ENCODE measurements at regions not wholly inside any gene's neighbourhood (a gene's known extent, or its start where the extent isn't known, plus 50 kb on each side); places are given as distances from the start of the nearest gene placed in this dataset.

- DNase-seq (ENCODE audit: extremely low read depth, low read depth), result no peak
These were observed 185.8 kb downstream of the PCSK1 start for GRCh38 chr5:96247097-96247701.

DNA sequence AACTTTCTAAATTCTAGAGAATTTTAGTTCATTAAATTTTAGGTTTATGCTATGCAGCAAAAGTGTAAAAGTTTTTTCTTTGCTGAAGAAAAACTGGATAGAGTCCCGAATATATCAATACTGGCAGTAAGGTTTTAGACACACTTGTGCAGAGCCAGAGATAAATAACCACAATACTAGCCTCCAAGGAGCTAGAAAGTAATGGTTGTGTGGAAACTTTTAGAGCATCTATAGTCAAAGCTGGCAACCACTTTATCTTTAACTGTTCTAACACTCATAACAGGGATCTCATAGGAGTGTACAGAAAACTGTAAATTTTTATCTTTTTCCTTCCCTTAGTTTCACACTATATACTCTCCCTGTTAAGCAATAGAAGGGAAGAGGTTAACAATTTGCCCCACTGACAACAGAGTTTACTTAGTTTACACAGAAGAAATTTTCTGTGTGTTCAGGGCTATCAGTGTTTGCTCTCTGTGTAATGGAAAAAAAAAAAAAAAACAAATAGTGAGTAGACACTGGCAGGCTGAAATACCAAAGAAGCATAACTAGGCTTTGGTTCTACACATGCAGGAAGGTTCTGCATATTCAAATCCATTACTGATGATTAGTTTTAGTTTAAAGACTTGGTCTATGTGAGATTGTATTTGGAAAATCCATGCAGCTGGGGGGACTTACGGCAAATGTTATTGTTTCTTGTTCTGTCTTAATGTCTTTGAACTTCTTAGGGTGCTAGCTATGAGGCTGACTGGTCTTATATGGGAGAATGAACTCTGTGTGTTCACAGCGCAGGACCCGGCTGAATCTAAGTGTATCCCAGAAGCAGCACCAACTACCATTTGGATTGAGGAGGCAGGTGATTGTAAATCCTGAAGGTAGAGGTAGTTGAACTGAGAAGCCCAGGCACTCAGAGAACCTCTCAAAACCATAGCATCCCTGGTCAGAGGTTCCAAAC is 187.6 kb downstream of the PCSK1 start:
- no peak for DNase-seq (ENCODE audit: extremely low read depth, low read depth)

DNA sequence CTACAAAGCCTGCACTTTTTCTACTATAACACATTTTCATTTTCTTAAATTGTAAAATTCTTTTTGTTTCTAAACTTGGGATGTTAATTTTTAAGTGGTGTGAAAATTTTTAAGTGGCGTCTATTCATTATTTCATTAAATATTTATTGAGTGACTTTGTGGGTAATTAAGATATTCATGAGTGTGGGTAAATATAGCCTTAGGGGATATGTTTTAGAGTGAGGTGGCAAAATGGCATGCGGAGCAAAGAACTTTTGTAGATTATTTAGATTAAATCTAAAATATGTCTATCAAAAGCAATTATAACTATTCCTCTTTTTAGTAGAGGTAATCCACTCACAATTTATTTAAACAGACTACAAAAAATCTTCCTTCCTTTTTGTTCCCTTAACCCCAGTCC is 188.4 kb downstream of the PCSK1 start:
- DNase-seq (ENCODE audit: extremely low read depth, low read depth), result no peak

- DNase-seq (ENCODE audit: extremely low read depth, low read depth), result no peak
These were observed 189.2 kb downstream of the PCSK1 start for GRCh38 chr5:96243862-96244261.

DNA sequence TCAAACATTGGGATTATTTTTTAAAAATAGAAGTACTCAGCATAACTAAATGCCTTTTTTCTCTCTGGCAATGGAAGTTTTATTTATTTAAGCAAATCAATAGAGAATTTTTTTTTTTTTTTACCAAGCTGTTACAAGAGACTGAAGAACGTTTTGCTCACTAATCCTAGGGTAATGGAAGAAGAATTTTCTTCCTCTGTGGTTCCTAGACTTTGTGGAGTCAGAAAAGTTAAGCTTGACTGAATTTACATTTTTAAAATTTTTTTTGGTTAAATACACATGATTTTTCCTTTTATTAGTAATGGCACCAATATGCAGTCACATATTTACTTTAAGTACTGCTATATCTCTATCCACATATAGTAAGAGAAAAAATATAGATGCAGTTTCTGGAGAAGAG is 189.8 kb downstream of the PCSK1 start:
- no peak for DNase-seq (ENCODE audit: extremely low read depth, low read depth)

DNA sequence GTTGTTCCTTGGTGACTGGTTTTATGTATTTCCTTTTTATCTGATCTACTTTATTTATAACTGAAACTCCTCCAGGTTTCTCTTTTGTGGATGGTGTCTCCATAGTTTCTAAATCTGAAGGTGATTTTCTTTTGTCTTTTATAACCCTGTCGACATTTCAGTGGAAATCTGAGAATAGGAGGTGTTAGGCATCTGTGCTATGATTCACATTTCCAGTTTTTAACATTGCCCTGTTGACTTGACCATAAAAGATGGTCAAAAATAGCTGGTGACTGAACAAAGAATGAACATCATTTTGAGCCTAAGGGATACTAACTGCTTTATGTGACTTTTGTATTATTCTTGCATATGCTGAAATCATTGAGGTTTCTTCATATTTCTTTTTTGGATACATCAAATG is 190.5 kb downstream of the PCSK1 start:
- no peak for DNase-seq (ENCODE audit: extremely low read depth, low read depth)

- DNase-seq (ENCODE audit: extremely low read depth, low read depth), result no peak
These were observed 196.2 kb downstream of the PCSK1 start for GRCh38 chr5:96236831-96237230.

DNA sequence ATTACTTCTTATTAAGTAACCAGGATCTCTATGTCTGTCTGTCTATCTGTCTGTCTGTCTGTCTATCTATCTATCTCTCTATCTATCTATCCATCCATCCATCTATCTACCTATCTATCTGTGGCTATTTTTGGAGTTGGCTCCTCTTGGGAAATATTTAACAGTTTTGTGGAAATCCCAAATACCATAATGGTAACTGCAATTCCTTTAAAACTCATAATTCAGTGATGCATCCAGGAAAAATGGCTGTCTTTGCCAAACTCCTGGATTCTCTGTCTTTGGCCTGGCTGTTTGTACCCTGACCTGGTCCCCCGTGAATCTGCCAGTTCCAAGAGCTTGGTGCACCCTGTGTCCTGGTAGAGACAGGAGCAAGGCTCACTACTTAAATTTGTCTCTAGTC is 197.0 kb downstream of the PCSK1 start:
- DNase-seq (ENCODE audit: extremely low read depth, low read depth), result no peak

DNA sequence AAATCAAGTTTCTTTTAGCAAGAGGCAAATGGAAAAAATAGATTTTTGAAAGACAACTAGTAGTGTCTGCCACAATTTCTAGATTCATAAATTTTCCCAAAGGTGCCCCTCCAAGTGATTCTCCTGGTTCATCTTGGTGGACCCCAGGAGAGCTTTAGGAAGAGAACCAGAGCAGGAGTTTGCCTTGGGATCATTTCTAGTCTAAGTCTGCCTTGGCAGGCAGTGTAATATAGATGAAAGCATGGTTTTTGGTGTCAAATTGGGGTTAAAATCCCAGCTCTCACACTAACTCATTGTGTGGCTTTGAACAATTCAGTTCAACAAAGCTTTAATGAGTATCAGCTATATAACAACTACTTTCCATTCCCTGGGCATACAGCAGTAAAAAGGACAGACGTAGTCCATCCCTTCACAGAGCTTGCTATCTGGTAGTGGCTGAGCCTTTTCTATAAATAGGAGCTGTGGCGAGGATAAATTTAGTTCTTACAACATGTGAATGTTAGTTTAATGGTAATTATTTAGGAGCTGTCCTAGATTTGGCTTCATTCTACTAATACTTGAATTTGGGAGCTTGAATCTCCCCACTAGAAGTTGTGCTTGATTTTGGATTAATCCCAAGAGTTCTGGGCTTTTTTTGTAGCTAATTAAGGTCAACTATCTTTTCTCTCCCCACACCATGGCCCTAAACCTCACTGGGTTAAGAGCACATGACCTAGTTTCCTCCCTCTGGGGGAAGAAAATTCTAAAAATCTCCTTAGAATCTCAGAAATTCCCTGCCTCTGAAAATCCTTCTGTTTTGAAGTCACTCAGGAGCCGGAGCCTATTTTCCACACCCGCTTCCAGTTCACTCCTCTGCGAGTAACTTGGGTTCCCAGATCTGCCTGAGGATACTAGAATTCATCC is 197.8 kb downstream of the PCSK1 start:
- DNase-seq (ENCODE audit: extremely low read depth, low read depth), result no peak

DNA sequence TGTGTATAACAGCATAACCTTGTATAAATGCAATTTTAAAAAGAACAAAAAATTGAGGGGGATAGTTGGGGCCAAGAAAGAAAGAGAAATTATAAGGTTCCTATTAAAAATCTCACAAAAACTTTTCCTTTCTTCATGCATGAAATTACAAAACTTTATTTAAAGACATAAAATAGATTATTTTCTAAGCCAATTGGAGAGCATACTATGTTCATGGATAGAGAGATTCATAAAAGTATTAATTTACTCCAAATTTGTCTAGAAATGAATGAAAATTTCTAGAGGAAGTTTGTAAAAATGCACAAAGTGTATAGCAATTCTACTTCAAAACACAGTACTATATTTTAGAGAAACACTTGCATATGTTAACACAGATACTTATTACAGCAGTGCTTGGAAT is 200.4 kb downstream of the PCSK1 start:
- DNase-seq (ENCODE audit: extremely low read depth, low read depth), result no peak

- DNase-seq (ENCODE audit: extremely low read depth, low read depth), result no peak
These were observed 203.9 kb downstream of the PCSK1 start for GRCh38 chr5:96229188-96229587.

DNA sequence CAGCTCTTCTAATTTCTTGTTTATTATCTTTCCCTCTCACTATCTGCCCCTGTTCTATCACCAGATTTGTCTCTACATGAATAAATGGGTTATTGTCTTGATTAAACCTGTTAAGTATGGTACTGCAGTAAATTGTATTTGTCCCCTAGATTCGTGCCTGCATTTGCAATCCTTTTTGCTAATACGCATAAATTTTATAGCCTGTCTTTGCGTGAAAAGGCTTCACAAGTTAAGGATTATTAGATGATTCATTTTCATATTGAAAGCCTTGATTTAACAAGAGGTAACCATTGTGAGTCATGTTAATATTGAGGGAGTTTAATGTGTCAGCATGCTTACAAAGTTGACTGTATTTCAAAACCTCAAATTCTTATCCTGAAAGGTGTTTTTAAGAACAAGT is 204.6 kb downstream of the PCSK1 start:
- DNase-seq (ENCODE audit: extremely low read depth, low read depth), result no peak

DNA sequence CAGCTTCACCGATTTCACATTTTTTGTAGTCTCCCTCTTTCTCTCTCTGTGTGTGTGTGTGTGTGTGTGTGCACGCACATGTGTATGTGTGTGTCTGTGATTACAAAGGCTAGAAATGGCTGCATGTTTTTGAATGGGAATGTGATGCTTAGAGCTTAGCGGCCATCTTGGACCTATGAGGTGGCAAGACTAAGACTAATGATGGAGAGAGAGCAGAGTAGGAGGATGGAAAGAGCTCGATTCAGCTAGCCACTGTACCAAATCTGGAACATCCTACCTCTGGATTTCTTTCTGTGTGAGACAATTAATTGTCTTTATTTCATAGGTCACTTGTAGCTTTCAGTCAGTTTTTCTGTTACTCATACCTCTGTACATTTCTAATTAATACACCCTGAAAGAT is 205.1 kb downstream of the PCSK1 start:
- no peak for DNase-seq (ENCODE audit: extremely low read depth, low read depth)

- no peak for DNase-seq (ENCODE audit: extremely low read depth, low read depth)
These were observed 206.0 kb downstream of the PCSK1 start for GRCh38 chr5:96226941-96227552.

DNA sequence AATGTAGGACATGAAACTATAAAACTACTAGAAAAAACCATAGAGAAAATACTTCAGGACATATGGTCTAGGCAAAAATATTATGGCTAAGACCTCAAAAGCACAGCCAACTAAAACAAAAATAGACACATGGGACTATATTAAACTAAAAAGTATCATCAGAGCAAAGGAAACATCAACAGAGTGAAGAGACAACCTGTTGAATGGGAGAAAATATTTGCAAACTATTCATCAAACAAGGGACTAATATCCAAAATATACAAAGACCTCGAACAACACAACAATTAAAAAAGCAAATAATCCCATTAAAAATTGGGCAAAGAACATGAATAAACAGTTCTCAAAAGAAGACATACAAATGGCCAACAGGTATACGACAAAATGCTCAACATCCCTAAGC is 210.9 kb downstream of the PCSK1 start:
- DNase-seq (ENCODE audit: extremely low read depth, low read depth), result no peak

DNA sequence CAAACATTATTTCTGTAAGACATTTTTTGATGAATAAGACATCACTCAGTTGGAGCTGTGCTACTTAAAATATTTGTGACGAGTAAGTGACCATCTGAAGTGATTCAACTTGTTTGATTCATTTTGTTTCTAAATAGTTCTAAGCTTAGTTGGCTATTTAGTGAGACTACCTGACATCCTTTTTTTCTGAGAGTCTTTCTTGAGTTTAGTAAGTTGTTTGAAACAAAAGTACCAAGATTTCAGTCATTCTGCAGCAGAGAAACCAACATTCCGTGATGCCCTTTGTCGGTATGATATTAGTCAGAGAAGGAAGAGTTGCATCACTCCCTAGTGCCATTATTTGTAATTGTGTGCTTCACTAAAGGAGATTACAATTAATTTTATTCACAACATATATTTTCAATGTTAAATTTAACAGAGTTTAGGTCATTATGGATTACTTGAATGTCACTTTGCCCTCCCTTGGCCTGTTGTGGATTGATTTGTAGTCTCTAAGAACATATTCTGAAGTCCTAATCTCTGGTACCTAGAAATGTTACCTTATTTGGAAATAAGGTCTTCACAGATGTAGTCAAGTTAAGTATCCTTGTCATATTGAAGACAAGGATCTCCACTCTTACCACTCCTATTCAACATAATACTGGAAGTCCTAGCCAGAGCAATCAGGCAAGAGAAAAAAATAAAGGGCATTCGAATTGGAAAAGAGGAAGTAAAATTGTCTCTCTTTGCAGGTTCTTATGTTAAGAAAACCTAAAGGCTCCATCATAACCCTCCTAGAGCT is 212.2 kb downstream of the PCSK1 start:
- DNase-seq (ENCODE audit: extremely low read depth, low read depth), result no peak

- no peak for DNase-seq (ENCODE audit: extremely low read depth, low read depth)
These were observed 213.3 kb downstream of the PCSK1 start for GRCh38 chr5:96219580-96220281.

DNA sequence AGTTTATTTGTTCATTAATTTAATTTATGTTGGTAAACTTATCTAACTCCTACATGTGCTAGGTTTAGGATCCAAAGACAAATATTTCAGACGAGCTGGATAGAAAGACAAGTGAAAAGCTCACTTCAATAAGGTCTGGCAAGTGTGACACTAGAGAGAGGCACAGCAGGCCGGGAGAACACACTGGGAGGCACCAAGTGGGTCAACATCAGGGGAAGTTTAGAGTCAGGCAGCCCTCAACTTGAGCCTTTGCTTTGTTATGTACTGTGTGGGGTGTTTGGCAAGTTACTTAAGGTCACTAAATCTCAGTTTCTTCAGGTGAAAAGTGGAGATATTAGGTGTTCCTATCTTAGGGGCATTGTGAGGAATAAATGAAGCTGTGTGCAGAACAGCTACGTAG is 214.4 kb downstream of the PCSK1 start:
- no peak for DNase-seq (ENCODE audit: extremely low read depth, low read depth)

GRCh38 chr5:96214442-96215197 is 218.4 kb downstream of the PCSK1 start:
- DNase-seq (ENCODE audit: extremely low read depth, low read depth), result no peak

Data from NCI-H460 (cell line).